HepG2 (cell line): ENCODE measurements at regions not wholly inside any gene's neighbourhood (a gene's known extent, or its start where the extent isn't known, plus 50 kb on each side); places are given as distances from the start of the nearest gene placed in this dataset.

Source experiments
- ATAC-seq: fragments of 200-7000 bp; cut with Tn5 transposase; 3 replicates; pipeline ENCODE4 v1.9.1; 2020; ENCODE audit warnings: mild to moderate bottlenecking, moderate library complexity
- BruUV-seq: library from RNA; stranded (reverse); fragments of 400-500 nt; replicated peaks from 2 replicates; lab custom pipeline; 2021; lab: Mats Ljungman, UMichigan
- CTCF ChIA-PET: fragments of 300-600 bp; formaldehyde crosslinking; extraction: SDS; loops from one replicate; lab custom pipeline; 2021; ENCODE audit warnings: low total read pairs, inconsistent platforms, low intra/inter-chr PET ratio; lab: Yijun Ruan, JAX
- POLR2A ChIA-PET: fragments of 350-600 bp; sonication (Branson Sonifier 250); formaldehyde crosslinking; loops from one replicate; lab custom pipeline; 2020; ENCODE audit warnings: antibody characterized with exemption, inconsistent platforms; lab: Yijun Ruan, JAX
- DNase-seq: peaks from one replicate; pipeline ENCODE4 v3.0.0-alpha.2; 2015; ENCODE audit warnings: low spot score
- FAIRE-seq: peaks from 3 replicates; lab custom pipeline; 2011; peaks lifted over from hg19 to GRCh38; lab: Jason Lieb, UNC
- H2AFZ ChIP-seq: one replicate; pipeline ENCODE4 v1.6.1; 2011; ENCODE audit warnings: low read length, inconsistent platforms
- H3K27ac ChIP-seq: fragments of 300-600 bp; 3 replicates; pipeline ENCODE4 v1.8.0; 2011; ENCODE audit warnings: mixed run types, mild to moderate bottlenecking, mixed read lengths, low read length, inconsistent platforms; ENCODE audit not compliant: insufficient read depth; ENCODE audit errors: extremely low read length
- H3K27me3 ChIP-seq, 2 experiments: fragments of 200-600 bp in 1 of 2; 2 replicates in 1 of 2; 3 replicates in 1 of 2; pipeline versions ENCODE4 v1.6.0 to v1.8.0; 2011; ENCODE audit warnings: low read length in 2 of 2, mild to moderate bottlenecking in 2 of 2, moderate library complexity in 2 of 2, inconsistent platforms in 1 of 2; ENCODE audit not compliant: insufficient read depth in 2 of 2, control insufficient read depth in 1 of 2
- H3K36me3 ChIP-seq, 2 experiments: fragments of 200-600 bp in 1 of 2; replicated peaks in 1 of 2; 2 replicates in 1 of 2; 3 replicates in 1 of 2; pipeline versions ENCODE4 v1.5.1 to v1.8.0; 2011; ENCODE audit warnings: low read length in 2 of 2, inconsistent platforms in 1 of 2; ENCODE audit not compliant: insufficient read depth in 2 of 2, control insufficient read depth in 1 of 2
- H3K4me1 ChIP-seq: 2 replicates; pipeline ENCODE4 v1.5.1; 2012; ENCODE audit warnings: low read length, inconsistent platforms; ENCODE audit not compliant: insufficient read depth
- H3K4me2 ChIP-seq: 2 replicates; pipeline ENCODE4 v1.6.0; 2011; ENCODE audit warnings: low read depth, low read length, inconsistent platforms
- H3K4me3 ChIP-seq, 3 experiments: fragments of 200-600 bp in 1 of 3; sonication (generic), shearing (Covaris generic) in 1 of 3; replicated peaks in 1 of 3; 2 replicates each; pipeline ENCODE4 v1.5.1; 2011 to 2016; ENCODE audit warnings: low read length in 3 of 3, inconsistent platforms in 2 of 3, low read depth in 2 of 3, mild to moderate bottlenecking in 2 of 3, control low read depth in 1 of 3, mixed read lengths in 1 of 3; ENCODE audit not compliant: insufficient read depth in 1 of 3
- H3K79me2 ChIP-seq: one replicate; pipeline ENCODE4 v1.6.1; 2011; ENCODE audit warnings: low read length, inconsistent platforms; ENCODE audit not compliant: insufficient read depth
- H3K9ac ChIP-seq: 2 replicates; pipeline ENCODE4 v1.6.0; 2011; ENCODE audit warnings: mild to moderate bottlenecking, low read depth, low read length, inconsistent platforms; ENCODE audit not compliant: insufficient read depth
- H3K9me3 ChIP-seq: 2 replicates; pipeline ENCODE4 v1.5.1; 2012; ENCODE audit warnings: mild to moderate bottlenecking, low read length
- H4K20me1 ChIP-seq: 2 replicates; pipeline ENCODE4 v1.6.0; 2011; ENCODE audit warnings: inconsistent platforms, mild to moderate bottlenecking, low read length, moderate library complexity; ENCODE audit not compliant: insufficient read depth
- ARID5B ChIP-seq: IDR thresholded peaks from 2 replicates; pipeline ENCODE4 v1.4.0; 2020; ENCODE audit warnings: mild to moderate bottlenecking, missing genetic modification reagents
- GABPB1 ChIP-seq: IDR thresholded peaks from 2 replicates; pipeline ENCODE4 v1.6.1; 2016; ENCODE audit warnings: mild to moderate bottlenecking, missing genetic modification reagents, moderate library complexity, missing compliant biosample characterization
- GLI4 ChIP-seq: sonication (generic); formaldehyde crosslinking; IDR thresholded peaks from 2 replicates; pipeline ENCODE4 v1.5.1; 2020; ENCODE audit warnings: missing genetic modification reagents, mild to moderate bottlenecking, moderate library complexity, borderline replicate concordance
- HNRNPH1 ChIP-seq: fragments of 200-400 bp; formaldehyde crosslinking; optimal IDR thresholded peaks from 2 replicates; pipeline ENCODE3; 2017; ENCODE audit warnings: mild to moderate bottlenecking, low read depth, low read length
- MNT ChIP-seq: fragments of 450-650 bp; IDR thresholded peaks from 2 replicates; pipeline ENCODE4 v1.6.1; 2016
- NPAS2 ChIP-seq: sonication (generic); formaldehyde crosslinking; IDR thresholded peaks from 2 replicates; pipeline ENCODE4 v1.8.0; 2022; ENCODE audit warnings: mild to moderate bottlenecking, missing genetic modification reagents, borderline replicate concordance
- RFX3 ChIP-seq: IDR thresholded peaks from 2 replicates; pipeline ENCODE4 v1.6.1; 2016; ENCODE audit warnings: missing biosample characterization, missing genetic modification reagents
- THAP11 ChIP-seq: IDR thresholded peaks from 2 replicates; pipeline ENCODE4 v1.6.1; 2016; ENCODE audit warnings: missing biosample characterization, missing genetic modification reagents
- ZBTB20 ChIP-seq: sonication (generic); formaldehyde crosslinking; IDR thresholded peaks from 2 replicates; pipeline ENCODE4 v1.8.1; 2023; ENCODE audit warnings: missing genetic modification reagents, low read depth, mild to moderate bottlenecking, borderline replicate concordance
- ZKSCAN5 ChIP-seq: sonication (generic); formaldehyde crosslinking; IDR thresholded peaks from 2 replicates; pipeline ENCODE4 v1.5.1; 2020; ENCODE audit warnings: mild to moderate bottlenecking, missing genetic modification reagents
- ZNF503 ChIP-seq: sonication (generic); formaldehyde crosslinking; IDR thresholded peaks from 2 replicates; pipeline ENCODE4 v1.4.0; 2020; ENCODE audit warnings: missing genetic modification reagents
- ZNF605 ChIP-seq: sonication (generic); formaldehyde crosslinking; IDR thresholded peaks from 2 replicates; pipeline ENCODE4 v1.8.0; 2022; ENCODE audit warnings: mild to moderate bottlenecking, missing genetic modification reagents
- ZNF768 ChIP-seq: sonication (generic); formaldehyde crosslinking; IDR thresholded peaks from 2 replicates; pipeline ENCODE4 v1.4.0; 2020; ENCODE audit warnings: missing genetic modification reagents
- ZNF883 ChIP-seq: sonication (generic); formaldehyde crosslinking; IDR thresholded peaks from 2 replicates; pipeline ENCODE4 v1.5.1; 2020; ENCODE audit warnings: mild to moderate bottlenecking, missing genetic modification reagents; ENCODE audit errors: not compliant biosample characterization
- ZSCAN30 ChIP-seq: sonication (generic); formaldehyde crosslinking; IDR thresholded peaks from 2 replicates; pipeline ENCODE4 v1.5.0; 2020; ENCODE audit warnings: mild to moderate bottlenecking, missing genetic modification reagents
- WGBS: methylation state at CpG from one replicate; pipeline ENCODE4 v1.1.6; 2017; ENCODE audit warnings: low lambda C conversion rate; 5-methylcytosine and 5-hydroxymethylcytosine counted together
- in situ Hi-C: cut with HindIII; loops from 2 replicates; pipeline ENCODE4 v1.10.0; 2017; ENCODE audit warnings: low pct_unique_long_range_greater_than_20kb; ENCODE audit not compliant: extremely low pct_ligation_motif_present
- intact Hi-C: fragments of 100-400 bp; cut with micrococcal nuclease; formaldehyde crosslinking; loops from one replicate; pipeline ENCODE4 v1.10.0; 2022; ENCODE audit not compliant: unreplicated experiment

- no peak overlapping the region for H3K27ac ChIP-seq
- CTCF ChIA-PET, result no interaction called here
- H3K36me3 ChIP-seq, result no peaks in the 10 kb centered on the region
- no peak overlapping the region for H2AFZ ChIP-seq
- 26% methylated on average over 6 of the region's 6 CpGs for WGBS
- no peak overlapping the region for H3K4me2 ChIP-seq
- intact Hi-C loops, result no loop called here
- FAIRE-seq, result no peak
- BruUV-seq, result no TSS peak
- no peaks in the 10 kb centered on the region for H3K4me1 ChIP-seq
- no peaks in the 10 kb centered on the region for H3K79me2 ChIP-seq
- no peak overlapping the region for H3K4me3 ChIP-seq
- no peak overlapping the region for H3K9ac ChIP-seq
- TF ChIP-seq GLI4 (no peak), GABPB1 (CRISPR knock-in tag) (no peak), ZKSCAN5 (CRISPR knock-in tag) (no peak), HNRNPH1 (no peak), ZNF605 (CRISPR knock-in tag) (no peak), RFX3 (CRISPR knock-in tag) (no peak), NPAS2 (no peak), ZBTB20 (CRISPR knock-in tag) (no peak), ZNF768 (CRISPR knock-in tag) (no peak), ZNF883 (CRISPR knock-in tag) (no peak), MNT (no peak), ZNF503 (CRISPR knock-in tag) (no peak), THAP11 (CRISPR knock-in tag) (no peak), ARID5B (CRISPR knock-in tag) (no peak), ZSCAN30 (CRISPR knock-in tag) (no peak)
- TF ChIP-seq, all 625 proteins: peak for 0
- POLR2A ChIA-PET, result no interaction called here
- no peaks in the 10 kb centered on the region for H3K9me3 ChIP-seq
- in situ Hi-C loops, result no loop called here
- no peak for ATAC-seq
- H3K27me3 ChIP-seq, result no peaks in the 10 kb centered on the region
- no peak for DNase-seq
- H4K20me1 ChIP-seq, result no peaks in the 10 kb centered on the region
These were observed 83.5 kb upstream of the AP1S2 start for GRCh38 chrX:15938072-15938471.
